HG03280 (cell line): ENCODE measurements at regions not wholly inside any gene's neighbourhood (a gene's known extent, or its start where the extent isn't known, plus 50 kb on each side); places are given as distances from the start of the nearest gene placed in this dataset.
"Not testable (repeated sequence)": the region's sequence is repeated elsewhere in the genome, so short reads cannot be mapped to it uniquely, and the experiment has no call there.

Experiments
- ATAC-seq: cut with Tn5 transposase; IDR thresholded peaks from one replicate; pipeline ENCODE4 v1.9.1; 2021; ENCODE audit warnings: mild to moderate bottlenecking, moderate library complexity; ENCODE audit not compliant: unreplicated experiment

DNA sequence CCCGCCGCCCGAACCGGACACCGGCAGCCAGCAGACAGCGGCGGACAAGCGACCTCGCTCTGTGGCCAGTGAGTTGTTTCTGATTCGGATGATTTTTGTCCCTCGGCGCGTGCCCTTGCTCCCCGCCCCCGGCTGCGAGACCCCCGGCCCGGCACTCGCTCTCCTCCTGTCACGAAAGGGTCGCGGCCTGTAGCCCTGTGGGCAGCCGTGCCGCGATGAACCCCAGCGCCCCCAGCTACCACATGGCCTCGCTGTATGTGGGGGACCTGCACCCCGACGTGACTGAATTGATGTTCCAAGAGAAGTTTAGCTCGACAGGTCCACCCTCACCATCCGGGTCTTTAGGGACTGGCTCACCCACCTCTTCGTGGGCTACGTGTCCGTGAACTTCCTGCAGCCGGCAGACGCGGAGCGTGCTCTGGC lies 1257.5 kb upstream of the ACVR2A start:
- ATAC-seq = no peak

DNA sequence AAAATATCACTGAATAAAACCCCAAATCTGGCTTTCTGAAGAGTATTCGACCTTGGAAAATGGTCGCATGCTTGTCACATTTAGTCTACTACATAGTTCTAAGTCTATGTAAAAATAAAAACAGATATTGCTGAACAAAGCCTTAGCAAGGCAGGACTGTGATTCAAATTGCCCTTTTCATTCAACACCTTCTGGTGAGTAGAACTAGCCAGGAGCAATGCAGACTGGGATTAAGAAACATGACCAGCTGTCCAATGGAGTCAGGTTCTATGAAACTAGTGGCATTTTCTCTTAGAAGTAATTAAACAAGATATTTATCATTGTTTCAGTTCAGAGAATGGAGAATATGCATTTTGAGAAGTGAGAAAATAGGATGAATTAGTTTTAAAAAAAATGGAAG lies 1260.5 kb upstream of the ACVR2A start:
- no peak for ATAC-seq

DNA sequence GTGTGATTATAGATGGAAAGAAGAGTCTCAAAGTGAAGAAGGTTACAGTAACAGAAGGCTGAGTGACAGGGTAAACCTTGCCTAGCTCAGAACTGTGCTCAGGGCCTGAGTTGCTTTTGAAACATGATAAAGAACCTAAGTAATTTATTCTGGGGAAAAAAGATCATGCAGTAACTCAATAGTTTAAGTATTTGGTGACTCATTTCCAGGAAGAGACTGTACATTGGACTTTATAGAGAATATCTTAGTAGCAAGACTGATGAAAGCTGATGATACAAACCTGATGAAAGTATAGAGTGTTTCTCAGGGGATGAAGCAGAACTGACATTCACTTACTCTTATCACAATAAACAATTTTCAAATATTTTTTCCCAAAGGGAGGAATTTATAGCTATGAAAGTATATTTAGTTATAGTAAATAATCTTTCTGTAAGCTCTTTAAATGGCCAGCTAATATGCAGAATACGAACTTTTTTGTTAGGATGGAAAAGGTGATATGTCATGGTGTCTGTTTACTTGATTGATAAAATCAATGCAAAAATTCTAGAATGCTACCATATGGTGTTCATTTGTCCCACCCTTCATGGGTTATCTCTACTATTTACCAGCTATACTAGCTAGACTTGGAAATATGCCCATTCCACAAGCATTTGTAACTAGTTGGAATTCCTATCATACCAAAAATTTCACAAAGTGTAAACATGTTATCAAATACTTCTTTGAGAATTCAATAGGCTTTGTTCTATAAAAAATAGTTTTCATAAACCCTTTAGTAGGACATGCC lies 1265.5 kb upstream of the ACVR2A start:
- no peak for ATAC-seq

DNA sequence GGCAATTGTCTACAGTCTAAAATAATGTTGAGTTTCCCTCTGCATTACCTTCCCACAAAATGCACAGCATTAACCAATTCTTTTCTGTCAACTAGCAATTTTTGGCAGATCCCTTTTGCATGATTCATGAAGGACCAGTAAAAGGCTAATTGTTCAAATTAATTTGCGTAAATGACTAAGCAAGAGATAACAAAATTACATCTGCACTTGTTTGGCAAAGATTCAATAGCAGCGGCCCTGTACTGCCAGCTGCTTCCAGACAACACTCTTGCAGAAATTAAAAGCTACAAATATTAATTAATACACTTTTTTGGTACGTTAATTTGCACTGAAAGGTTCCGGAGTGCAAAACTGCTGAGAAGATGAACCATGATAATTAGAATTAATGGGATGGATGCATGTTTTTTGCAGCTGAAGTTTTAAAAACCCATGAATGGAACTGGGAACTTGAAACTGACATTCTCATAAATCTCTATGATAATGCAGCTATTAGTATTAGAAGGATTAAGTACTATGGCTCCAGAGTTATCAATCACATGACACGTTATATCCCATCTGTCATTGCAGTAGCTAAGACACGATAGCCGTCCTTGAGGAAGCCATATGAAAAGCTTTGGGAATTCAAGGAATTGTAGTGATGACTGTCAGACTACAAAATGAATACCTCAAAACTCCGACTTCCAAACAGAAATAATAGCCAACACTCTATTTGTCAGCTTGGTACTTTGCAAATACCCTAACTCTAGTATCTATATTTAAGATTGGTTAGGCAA lies 1268.3 kb upstream of the ACVR2A start:
- no peak for ATAC-seq

DNA sequence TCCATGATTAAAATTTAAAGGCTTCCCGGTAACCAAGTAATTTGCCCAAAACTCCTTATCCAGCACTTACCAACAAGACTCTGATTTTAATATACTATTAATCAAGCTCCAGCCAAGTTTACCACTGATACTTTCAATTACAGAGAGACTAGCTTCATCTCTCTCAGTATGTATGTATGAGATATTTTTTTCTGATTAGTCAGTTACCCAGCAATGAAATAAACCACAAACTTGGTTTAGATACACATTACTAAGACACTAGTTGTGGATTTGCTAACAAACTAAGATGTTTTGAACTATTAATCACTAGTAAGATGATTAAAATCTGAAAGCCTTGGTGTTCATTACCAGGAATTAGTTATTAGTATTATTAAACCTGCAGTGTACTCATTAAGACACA lies 1272.2 kb upstream of the ACVR2A start:
- no peak for ATAC-seq

DNA sequence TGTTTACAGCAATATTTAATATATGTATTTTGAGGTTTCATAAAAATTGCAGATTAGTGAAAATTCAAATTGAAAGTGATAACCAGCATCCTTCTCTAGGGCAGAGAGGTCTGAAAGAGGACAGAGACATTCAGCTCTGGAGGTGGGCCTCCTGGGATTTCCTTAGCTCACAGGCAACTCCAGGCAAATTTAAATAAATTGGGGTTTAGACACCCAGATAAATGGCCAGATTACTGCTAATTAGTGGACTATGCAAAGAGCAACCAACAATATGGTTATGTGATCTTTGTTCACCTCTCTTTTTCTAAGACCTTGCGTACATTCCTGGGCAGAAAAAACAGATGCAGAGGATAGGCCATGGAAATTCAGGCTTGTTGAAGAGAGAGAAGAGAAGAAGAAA lies 1282.8 kb upstream of the ACVR2A start:
- ATAC-seq = no peak

DNA sequence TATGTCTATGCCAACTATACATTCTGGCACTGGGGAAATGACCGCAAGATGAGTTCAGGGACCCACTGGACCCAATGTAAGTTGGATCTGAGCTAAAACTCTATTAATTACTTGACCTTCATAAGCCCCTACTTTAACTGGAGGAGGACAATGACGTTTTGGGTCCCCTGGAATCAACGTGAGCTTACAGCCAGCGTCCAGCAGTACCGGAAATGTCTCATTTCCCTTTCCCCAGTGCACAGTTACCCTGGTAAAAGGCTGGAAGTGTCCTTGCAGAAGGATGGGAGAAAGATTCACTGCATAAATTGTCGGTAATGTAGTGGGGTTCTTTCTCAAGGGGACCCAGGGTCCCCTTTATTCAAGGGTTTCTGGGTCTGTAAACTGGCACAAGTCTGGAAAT lies 1297.6 kb upstream of the ACVR2A start:
- ATAC-seq = no peak

DNA sequence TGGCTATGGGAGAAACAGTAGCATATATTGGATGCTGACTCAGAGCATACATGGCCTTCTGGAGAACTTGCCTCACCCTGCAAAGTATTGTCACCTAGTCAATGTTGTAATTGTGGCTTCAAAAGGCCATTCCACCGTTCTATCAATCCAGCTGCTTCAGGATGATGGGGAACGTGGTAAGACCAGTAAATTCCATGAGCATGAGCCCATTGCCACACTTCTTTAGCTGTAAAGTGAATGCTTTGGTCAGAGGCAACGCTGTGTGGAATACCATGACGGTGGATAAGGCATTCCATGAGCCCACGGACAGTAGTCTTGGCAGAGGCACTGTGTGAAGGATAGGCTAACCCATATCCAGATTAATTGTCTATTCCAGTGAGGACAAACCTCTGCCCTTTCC lies 1300.1 kb upstream of the ACVR2A start:
- ATAC-seq = no peak

DNA sequence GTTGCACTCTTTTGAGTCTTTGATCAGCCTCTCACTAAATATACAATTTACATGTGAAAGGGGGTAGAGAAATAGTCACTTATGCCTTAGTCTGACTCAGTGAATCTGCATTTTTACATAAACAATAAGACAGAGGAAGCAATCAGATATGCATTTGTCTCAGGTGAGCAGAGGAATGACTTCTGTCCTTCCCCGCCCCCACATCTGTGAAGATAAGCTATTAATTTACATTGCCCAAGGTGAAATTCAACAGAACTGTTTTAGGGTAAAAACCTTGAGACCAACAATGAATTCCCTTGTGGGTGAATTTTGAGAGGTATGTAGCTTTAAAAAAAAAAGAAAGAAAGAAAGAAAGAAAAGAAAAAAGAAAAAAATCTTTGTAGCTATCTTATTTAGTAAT lies 1302.9 kb upstream of the ACVR2A start:
- no peak for ATAC-seq

DNA sequence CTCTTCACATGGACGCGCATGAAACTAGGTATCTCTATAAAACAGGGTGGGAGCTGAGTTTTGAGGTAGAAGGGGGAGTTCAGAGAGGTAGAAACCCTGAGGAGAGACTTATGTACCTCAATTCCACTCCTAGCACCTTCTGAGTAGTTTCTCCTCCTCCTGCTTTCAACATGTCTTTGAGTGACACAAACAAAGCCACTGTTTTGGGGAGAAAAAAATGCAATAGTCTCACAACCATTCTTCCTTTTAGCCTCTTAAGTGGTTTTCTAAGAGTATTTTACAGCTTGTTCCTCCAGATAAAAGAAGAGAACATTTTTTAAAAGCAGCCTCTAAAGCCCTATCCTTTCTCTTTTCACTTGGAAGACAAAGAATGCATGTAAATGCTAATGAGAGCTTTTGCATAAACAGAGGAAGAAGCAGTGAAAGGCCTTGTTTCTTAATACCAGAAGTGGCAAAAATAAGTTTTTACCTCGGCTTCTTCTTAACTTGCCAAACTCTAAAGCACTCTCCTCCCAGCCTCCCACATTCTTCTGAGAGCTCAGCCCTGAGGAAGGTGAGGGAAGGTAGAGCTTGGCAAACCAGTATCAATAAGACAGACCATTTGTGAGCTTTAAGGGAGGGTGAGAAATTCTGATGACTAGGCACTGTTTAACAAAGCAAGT lies 1304.4 kb upstream of the ACVR2A start:
- ATAC-seq = no peak

DNA sequence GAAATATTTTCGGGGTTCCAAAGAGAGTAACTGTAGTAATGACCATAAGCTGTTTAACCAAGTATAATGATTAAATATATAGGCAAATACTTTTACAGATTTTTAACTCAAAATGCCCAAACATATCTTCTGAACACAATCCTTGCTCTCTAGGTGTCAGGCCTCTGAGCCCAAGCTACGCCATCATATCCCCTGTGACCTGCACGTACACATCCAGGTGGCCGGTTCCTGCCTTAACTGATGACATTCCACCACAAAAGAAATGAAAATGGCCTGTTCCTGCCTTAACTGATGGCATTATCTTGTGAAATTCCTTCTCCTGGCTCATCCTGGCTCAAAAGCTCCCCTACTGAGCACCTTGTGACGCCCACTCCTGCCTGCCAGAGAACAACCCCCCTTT lies 1305.1 kb upstream of the ACVR2A start:
- ATAC-seq = not testable (repeated sequence)

DNA sequence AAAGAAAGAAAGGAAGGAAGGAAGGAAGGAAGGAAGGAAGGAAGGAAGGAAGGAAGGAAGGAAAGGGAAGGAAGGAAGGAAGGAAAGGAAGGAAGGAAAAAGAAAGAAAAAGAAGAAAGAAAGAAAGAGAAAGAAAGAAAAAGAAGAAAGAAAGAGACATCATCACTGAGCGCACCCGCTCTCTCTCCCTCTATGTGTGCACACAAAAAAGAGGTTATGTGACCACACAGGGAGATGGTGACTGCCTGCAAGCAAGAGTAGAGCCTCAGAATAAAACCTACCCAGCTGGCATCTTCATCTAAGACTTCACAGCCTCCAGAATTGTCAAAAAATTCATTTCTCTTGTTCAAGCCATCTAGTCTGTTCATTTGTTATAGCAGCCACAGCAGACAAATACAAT lies 1307.4 kb upstream of the ACVR2A start:
- ATAC-seq = no peak

DNA sequence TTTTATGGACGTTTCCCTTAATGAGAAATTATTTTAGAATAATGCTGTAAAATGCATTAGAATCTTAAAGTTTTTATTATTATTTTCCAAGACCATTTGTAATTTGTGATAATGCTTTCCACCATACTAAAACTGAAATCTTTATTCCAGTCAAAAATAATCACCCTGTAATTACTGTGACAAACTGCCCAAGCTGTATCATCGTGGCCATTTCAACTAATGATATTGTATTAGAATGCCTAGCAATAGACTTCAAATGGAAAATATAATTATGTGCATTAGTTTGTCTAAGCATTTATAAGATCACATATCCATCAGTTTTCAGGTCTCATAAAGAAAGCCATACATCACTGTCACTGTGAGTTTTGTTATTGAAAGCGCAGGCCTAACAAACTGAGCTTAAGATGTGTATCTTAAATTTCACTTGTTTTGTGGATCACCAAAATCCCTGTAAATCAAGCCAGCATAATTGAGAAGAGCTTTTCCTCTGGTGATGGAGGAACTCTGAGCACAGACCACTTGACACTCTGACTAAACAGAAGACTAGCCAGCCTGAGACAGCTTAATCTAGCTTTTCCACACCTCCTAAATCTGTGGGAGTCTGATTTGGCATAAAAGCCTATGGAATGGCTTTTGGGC lies 1312.2 kb upstream of the ACVR2A start:
- ATAC-seq = no peak

DNA sequence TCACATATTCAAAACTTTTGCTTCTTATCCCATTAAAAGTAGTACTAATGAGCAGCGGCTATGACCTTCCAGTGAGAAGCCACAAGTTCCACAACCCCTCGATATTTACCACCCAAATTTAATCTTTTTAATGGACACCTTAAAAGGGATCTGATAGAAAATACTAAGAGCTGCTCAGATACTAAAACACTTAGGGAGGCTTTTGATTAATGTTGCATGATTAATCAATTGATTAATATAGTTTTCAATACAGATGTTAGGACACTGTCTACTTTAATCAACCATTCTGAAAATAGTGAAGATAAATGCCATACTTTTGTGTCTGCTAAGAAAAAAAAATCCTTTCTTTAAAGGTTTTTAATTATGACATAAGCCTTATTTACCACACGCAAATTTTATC lies 1312.8 kb upstream of the ACVR2A start:
- no peak for ATAC-seq

DNA sequence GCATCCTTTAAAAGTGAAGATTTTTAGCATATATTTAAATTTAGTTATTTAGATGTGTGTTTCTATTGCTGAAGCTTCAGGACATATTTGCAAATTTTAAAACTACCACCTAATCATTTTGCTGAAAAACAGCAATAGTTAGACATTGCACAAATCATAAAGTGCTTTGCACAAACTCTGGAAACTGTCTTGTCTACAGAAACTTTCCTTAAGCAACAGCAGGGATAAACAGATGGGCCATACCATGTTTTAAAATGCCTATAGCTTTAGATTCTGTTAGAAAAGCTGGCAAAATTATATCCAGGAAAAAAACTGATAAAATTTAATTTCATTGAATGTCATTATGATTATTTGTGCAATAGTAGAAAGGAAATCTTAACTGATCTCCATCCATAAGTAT lies 1313.9 kb upstream of the ACVR2A start:
- no peak for ATAC-seq

DNA sequence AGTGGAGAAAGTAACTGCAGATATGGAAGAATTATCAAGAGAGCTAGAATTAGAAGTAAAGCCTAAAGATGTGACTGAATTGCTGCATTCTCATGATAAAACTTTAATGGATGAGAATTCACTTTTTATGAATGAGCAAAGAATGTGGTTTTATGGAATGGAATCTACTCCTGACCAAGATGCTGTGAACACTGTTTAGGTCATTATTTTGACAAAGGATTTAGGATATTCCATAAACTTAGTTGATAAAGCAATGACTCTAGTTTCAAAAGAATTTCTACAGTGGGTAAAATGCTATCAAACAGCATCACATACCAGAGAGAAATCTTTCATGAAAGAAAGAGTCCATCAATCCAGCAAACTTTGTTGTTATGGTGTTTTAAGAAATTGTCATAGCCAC lies 1317.7 kb upstream of the ACVR2A start:
- no peak for ATAC-seq

DNA sequence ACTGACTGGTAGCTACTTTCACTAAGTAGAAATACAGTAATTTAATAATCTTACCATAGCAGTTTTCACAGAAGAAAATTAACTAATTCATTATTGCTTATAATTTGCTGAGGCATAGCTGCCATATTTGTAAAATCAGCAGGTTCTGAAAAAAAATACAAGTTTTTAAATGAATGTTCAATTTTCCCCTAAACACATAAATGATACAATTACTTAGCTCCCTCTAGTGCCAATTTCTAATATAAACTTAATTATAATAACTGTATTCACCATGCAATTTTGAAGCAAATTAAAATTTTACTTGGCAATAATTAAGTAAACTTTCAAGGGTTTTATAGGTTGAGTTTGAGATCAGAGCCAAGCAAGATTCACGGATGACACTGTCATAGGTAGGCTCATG lies 1321.6 kb upstream of the ACVR2A start:
- ATAC-seq = no peak

DNA sequence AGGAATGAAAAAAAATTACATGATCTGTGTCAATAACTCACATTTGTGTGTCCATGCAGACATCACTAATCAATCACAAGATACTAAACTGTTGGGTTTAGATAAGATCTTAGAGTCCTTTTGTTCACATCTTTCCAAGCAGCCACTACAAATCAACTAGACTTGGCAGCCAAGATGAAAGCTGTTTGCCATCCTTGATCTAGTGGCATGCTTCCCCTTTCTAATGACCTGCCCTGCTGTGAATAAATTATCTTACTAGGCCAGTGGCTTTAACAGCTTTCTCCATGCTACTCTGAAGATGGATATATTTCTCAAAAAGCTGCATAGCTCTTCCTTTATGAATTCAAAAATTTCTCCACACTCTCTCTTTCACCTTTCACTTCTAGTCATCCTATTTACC lies 1338.0 kb upstream of the ACVR2A start:
- no peak for ATAC-seq

DNA sequence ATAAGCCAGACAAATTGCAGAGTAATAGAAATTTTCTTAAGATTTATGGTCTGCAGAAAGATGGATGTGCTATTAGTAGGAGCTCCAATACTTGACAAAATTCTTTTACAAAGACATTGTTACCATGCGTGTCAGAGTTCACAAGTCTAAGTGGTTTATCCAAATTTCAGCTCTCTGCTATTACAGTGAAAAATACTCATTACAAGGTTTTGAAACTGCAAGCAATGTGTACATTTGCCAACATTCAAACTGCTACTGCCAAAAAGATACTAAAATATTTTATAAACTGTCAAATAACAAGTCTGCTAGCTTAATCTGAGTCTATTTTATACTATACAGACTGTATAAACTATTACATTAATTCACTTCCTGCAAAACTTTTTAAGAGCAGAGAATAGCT lies 1341.5 kb upstream of the ACVR2A start:
- ATAC-seq = no peak

DNA sequence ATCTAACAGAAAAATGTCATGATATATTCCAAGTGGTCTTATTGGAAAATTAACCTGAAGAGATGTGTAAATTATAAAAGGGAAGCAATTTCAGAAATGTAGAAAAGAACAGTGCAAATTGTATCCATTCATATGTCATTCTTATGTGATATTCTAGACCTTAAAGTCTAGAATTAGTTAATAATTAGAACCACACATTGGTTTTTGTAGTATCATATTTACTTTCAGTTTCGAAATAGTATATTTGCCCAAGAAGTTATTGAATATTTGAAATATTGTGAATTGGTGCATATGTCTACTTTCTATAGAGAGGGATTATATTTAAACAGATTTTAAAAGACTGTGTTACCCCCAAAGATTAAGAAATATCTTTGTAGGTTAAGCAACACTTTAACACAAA lies 1348.6 kb upstream of the ACVR2A start:
- ATAC-seq = no peak

DNA sequence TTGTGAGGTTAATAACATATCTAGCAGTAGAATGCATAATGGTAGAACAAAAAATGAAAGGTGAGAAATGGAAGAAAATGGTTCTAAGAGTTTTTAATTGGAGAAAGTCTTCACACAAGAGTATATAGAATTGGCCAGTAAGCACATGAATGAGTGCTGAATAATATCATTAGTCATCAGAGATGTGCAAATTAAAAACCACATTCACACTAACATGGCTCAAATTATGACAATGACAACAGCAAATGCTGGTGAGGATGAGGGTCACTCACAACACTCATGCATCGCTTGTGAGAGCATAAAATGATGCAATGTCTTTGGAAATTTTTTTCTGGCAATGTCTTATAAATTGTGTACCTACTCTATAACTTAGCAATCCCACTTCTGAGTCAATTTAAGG lies 1355.4 kb upstream of the ACVR2A start:
- no peak for ATAC-seq

DNA sequence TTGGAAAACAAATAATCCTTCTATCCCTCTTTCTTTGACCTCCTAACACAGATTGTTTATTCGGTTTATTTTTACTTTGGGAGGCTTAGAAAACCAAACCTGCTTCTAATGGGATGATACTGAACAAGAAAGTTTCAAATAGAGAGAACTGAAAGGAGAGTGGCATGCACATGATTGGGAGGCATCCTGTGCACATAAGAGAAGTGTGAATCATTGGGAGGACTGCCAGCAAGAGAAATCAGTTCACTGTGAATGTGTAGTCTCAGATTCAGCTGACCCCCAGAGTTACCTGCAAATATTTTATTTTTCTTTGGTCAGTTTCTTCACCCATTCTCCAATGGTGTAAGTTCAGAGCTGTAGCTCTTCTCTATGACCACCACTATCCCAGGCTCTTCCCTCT lies 1363.2 kb upstream of the ACVR2A start:
- ATAC-seq = no peak
